ENCODE measurements at regions not wholly inside any gene's neighbourhood (a gene's known extent, or its start where the extent isn't known, plus 50 kb on each side); places are given as distances from the start of the nearest gene placed in this dataset.

DNA sequence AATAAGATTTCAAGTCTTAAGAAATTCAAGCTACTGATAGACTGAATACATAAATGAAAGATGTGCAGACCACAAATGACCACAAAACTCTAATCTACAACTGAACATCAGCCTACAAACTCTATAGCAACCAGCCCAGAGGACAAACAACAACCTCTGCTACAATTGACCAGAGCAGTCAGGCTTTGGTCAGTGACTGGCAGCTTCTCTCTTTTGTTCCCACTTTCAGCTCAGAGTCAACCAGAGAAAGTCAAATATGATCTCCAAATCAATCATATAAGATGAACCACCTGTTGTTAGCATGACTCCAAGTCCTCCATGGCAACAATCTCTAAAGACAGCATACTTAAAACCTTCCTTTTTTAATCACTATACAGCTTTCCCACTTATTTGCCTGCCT is 996.2 kb downstream of the SUCLG1 start:
- H3K79me2 ChIP-seq (ENCODE audit: control insufficient read depth, insufficient read depth, low read length): no peaks in the 10 kb centered on the region
- H3K27ac ChIP-seq (ENCODE audit: control insufficient read depth, insufficient read depth, low read length): no peak overlapping the region
- no peak overlapping the region for H2AFZ ChIP-seq (ENCODE audit: control insufficient read depth, low read length)
- no peak overlapping the region for H3K9ac ChIP-seq (ENCODE audit: control insufficient read depth, extremely low read depth, insufficient read depth, low read length)
- H4K20me1 ChIP-seq (ENCODE audit: control insufficient read depth, extremely low read depth, insufficient read depth, low read length): no peaks in the 10 kb centered on the region
- H3K4me2 ChIP-seq (ENCODE audit: control insufficient read depth, extremely low read depth, insufficient read depth, low read depth, low read length): no peak overlapping the region
- H3K4me1 ChIP-seq (ENCODE audit: control insufficient read depth, extremely low read depth, insufficient read depth, low read length): no peaks in the 10 kb centered on the region
- TF ChIP-seq EZH2 (IDR thresholded peaks at IDR 0.05; ENCODE audit: low read length) (no peak), CTCF (optimal IDR thresholded peaks at IDR 0.05 in 1 of 3, IDR thresholded peaks at IDR 0.05 in 1 of 3, conservative IDR thresholded peaks at IDR 0.05 in 1 of 3; ENCODE audit: extremely low read depth in 1 of 3, insufficient read depth in 2 of 3, low read length in 3 of 3) (no peak)
- no peaks in the 10 kb centered on the region for H3K36me3 ChIP-seq (ENCODE audit: control insufficient read depth in 2 of 2, extremely low read depth in 1 of 2, insufficient read depth in 2 of 2, low read length in 2 of 2)
- no peak for FAIRE-seq
- no peaks in the 10 kb centered on the region for H3K9me3 ChIP-seq (ENCODE audit: control insufficient read depth, low read depth, low read length)
- DNase-seq (ENCODE audit: low read depth, low spot score): no peak
- no peaks in the 10 kb centered on the region for H3K9me1 ChIP-seq (ENCODE audit: control insufficient read depth, extremely low read depth, insufficient read depth, low read length)
- dilution Hi-C loops (cut with MboI; ENCODE audit: extremely low pct_ligation_motif_present, low sequenced_read_pairs): no loop called here
- H3K27me3 ChIP-seq (ENCODE audit: control insufficient read depth, extremely low read depth, insufficient read depth, low read length): no peaks in the 10 kb centered on the region
- H3K4me3 ChIP-seq (ENCODE audit: control insufficient read depth in 2 of 3, extremely low read depth in 1 of 3, insufficient read depth in 2 of 3, low read depth in 1 of 3, low read length in 3 of 3): no peak overlapping the region

- Histone ChIP-seq H3K4me2 (ENCODE audit: control insufficient read depth, extremely low read depth, insufficient read depth, low read depth, low read length) (no peak overlapping the region), H3K4me1 (ENCODE audit: control insufficient read depth, extremely low read depth, insufficient read depth, low read length) (no peaks in the 10 kb centered on the region), H4K20me1 (ENCODE audit: control insufficient read depth, extremely low read depth, insufficient read depth, low read length) (no peaks in the 10 kb centered on the region), H3K27me3 (ENCODE audit: control insufficient read depth, extremely low read depth, insufficient read depth, low read length) (no peaks in the 10 kb centered on the region), H3K9ac (ENCODE audit: control insufficient read depth, extremely low read depth, insufficient read depth, low read length) (no peak overlapping the region), H3K36me3 (ENCODE audit: control insufficient read depth in 2 of 2, extremely low read depth in 1 of 2, insufficient read depth in 2 of 2, low read length in 2 of 2) (no peaks in the 10 kb centered on the region), H3K4me3 (ENCODE audit: control insufficient read depth in 2 of 3, extremely low read depth in 1 of 3, insufficient read depth in 2 of 3, low read depth in 1 of 3, low read length in 3 of 3) (no peak overlapping the region), H3K9me3 (ENCODE audit: control insufficient read depth, low read depth, low read length) (no peaks in the 10 kb centered on the region), H2AFZ (ENCODE audit: control insufficient read depth, low read length) (no peak overlapping the region), H3K79me2 (ENCODE audit: control insufficient read depth, insufficient read depth, low read length) (no peaks in the 10 kb centered on the region), H3K27ac (ENCODE audit: control insufficient read depth, insufficient read depth, low read length) (no peak overlapping the region), H3K9me1 (ENCODE audit: control insufficient read depth, extremely low read depth, insufficient read depth, low read length) (no peaks in the 10 kb centered on the region)
- FAIRE-seq (no peak), DNase-seq (ENCODE audit: low read depth, low spot score) (no peak)
- no peak for TF ChIP-seq EZH2 (IDR thresholded peaks at IDR 0.05; ENCODE audit: low read length)
- no peak for TF ChIP-seq CTCF (optimal IDR thresholded peaks at IDR 0.05 in 1 of 3, IDR thresholded peaks at IDR 0.05 in 1 of 3, conservative IDR thresholded peaks at IDR 0.05 in 1 of 3; ENCODE audit: extremely low read depth in 1 of 3, insufficient read depth in 2 of 3, low read length in 3 of 3)
- dilution Hi-C loops (cut with MboI; ENCODE audit: extremely low pct_ligation_motif_present, low sequenced_read_pairs): no loop called here
Observed at GRCh38 chr2:83461135-83461534, 997.9 kb downstream of the SUCLG1 start.
